IMR-90 (cell line): ENCODE measurements at regions not wholly inside any gene's neighbourhood (a gene's known extent, or its start where the extent isn't known, plus 50 kb on each side); places are given as distances from the start of the nearest gene placed in this dataset.

Experiments used
- ATAC-seq: fragments of 200-7000 bp; cut with Tn5 transposase; 2 replicates; pipeline ENCODE4 v1.9.1; 2020; ENCODE audit warnings: low read depth, mild to moderate bottlenecking, moderate library complexity
- BruUV-seq: library from RNA; stranded (reverse); fragments of 400-500 nt; replicated peaks from 2 replicates; lab custom pipeline; 2021; lab: Mats Ljungman, UMichigan
- CTCF ChIA-PET: fragments of 300-600 bp; formaldehyde crosslinking; extraction: SDS; loops from one replicate; lab custom pipeline; 2021; ENCODE audit warnings: antibody characterized with exemption; lab: Yijun Ruan, JAX
- POLR2A ChIA-PET: fragments of 300-600 bp; sonication (Branson Sonifier 250); formaldehyde crosslinking; loops from one replicate; lab custom pipeline; 2022; ENCODE audit warnings: antibody characterized with exemption; ENCODE audit not compliant: unreplicated experiment; lab: Charles Lee
- DNase-seq: peaks from one replicate; pipeline ENCODE4 v3.0.0; 2013
- H2AFZ ChIP-seq: replicated peaks from 2 replicates; pipeline ENCODE3; 2013; ENCODE audit warnings: low read length, mild to moderate bottlenecking; ENCODE audit not compliant: poor library complexity
- H2AK5ac ChIP-seq: 2 replicates; pipeline ENCODE4 v1.6.1; 2013; ENCODE audit warnings: low read depth, low read length, inconsistent platforms
- H2AK9ac ChIP-seq: replicated peaks from 2 replicates; pipeline ENCODE3; 2013; ENCODE audit warnings: mild to moderate bottlenecking, low read depth, low read length, moderate library complexity; ENCODE audit not compliant: poor library complexity
- H2BK120ac ChIP-seq: 2 replicates; pipeline ENCODE4 v1.6.1; 2013; ENCODE audit warnings: low read depth, low read length, inconsistent platforms
- H2BK15ac ChIP-seq: 3 replicates; pipeline ENCODE4 v1.6.1; 2013; ENCODE audit warnings: low read depth, low read length, inconsistent platforms
- H2BK20ac ChIP-seq: 2 replicates; pipeline ENCODE4 v1.6.1; 2013; ENCODE audit warnings: low read depth, mild to moderate bottlenecking, inconsistent platforms, low read length, moderate library complexity
- H2BK5ac ChIP-seq: 2 replicates; pipeline ENCODE4 v1.6.1; 2013; ENCODE audit warnings: mild to moderate bottlenecking, low read depth, low read length, inconsistent platforms; ENCODE audit not compliant: poor library complexity, severe bottlenecking
- H3K14ac ChIP-seq: replicated peaks from 2 replicates; pipeline ENCODE4 v1.6.1; 2013; ENCODE audit warnings: low read depth, low read length, inconsistent platforms
- H3K18ac ChIP-seq: 2 replicates; pipeline ENCODE4 v1.6.1; 2013; ENCODE audit warnings: low read depth, low read length, control low read depth
- H3K23ac ChIP-seq: 2 replicates; pipeline ENCODE4 v1.6.1; 2013; ENCODE audit warnings: low read depth, low read length, inconsistent platforms
- H3K27ac ChIP-seq: 2 replicates; pipeline ENCODE4 v1.5.1; 2013; ENCODE audit warnings: mild to moderate bottlenecking, control low read depth, low read length; ENCODE audit not compliant: insufficient read depth
- H3K27me3 ChIP-seq: 2 replicates; pipeline ENCODE4 v1.6.1; 2013; ENCODE audit warnings: low read length; ENCODE audit not compliant: control insufficient read depth, insufficient read depth
- H3K36me3 ChIP-seq: 2 replicates; pipeline ENCODE4 v1.6.1; 2013; ENCODE audit warnings: low read length, mixed read lengths; ENCODE audit not compliant: control insufficient read depth, insufficient read depth
- H3K4ac ChIP-seq: 2 replicates; pipeline ENCODE4 v1.6.1; 2013; ENCODE audit warnings: low read depth, low read length, inconsistent platforms
- H3K4me1 ChIP-seq: 2 replicates; pipeline ENCODE4 v1.6.1; 2013; ENCODE audit warnings: low read length, mixed read lengths; ENCODE audit not compliant: control insufficient read depth, insufficient read depth
- H3K4me2 ChIP-seq: 2 replicates; pipeline ENCODE4 v1.6.1; 2013; ENCODE audit warnings: low read depth, mild to moderate bottlenecking, control low read depth, low read length, moderate library complexity
- H3K4me3 ChIP-seq: 2 replicates; pipeline ENCODE4 v1.5.1; 2013; ENCODE audit warnings: low read depth, mild to moderate bottlenecking, control low read depth, low read length, moderate library complexity; ENCODE audit not compliant: insufficient read depth
- H3K56ac ChIP-seq: 2 replicates; pipeline ENCODE4 v1.6.1; 2013; ENCODE audit warnings: low read length, inconsistent platforms; ENCODE audit not compliant: insufficient read depth; ENCODE audit errors: extremely low read depth
- H3K79me1 ChIP-seq, 2 experiments: 2 replicates each; pipeline ENCODE4 v1.6.1; 2013; ENCODE audit warnings: low read length in 2 of 2, inconsistent platforms in 1 of 2, low read depth in 1 of 2
- H3K9ac ChIP-seq: 2 replicates; pipeline ENCODE4 v1.6.1; 2013; ENCODE audit warnings: low read depth, low read length, control low read depth
- H3K9me1 ChIP-seq: 2 replicates; pipeline ENCODE4 v1.6.1; 2013; ENCODE audit warnings: low read length, inconsistent platforms; ENCODE audit not compliant: insufficient read depth
- H3K9me3 ChIP-seq: 2 replicates; pipeline ENCODE4 v1.6.1; 2013; ENCODE audit warnings: low read length; ENCODE audit not compliant: control insufficient read depth, insufficient read depth
- H4K20me1 ChIP-seq: 2 replicates; pipeline ENCODE4 v1.6.1; 2013; ENCODE audit warnings: low read length, inconsistent platforms; ENCODE audit not compliant: insufficient read depth
- H4K5ac ChIP-seq: 2 replicates; pipeline ENCODE4 v1.6.1; 2013; ENCODE audit warnings: mild to moderate bottlenecking, low read depth, low read length, control low read depth
- H4K8ac ChIP-seq, 2 experiments: 2 replicates each; pipeline ENCODE4 v1.6.1; 2013; ENCODE audit warnings: low read depth in 2 of 2, low read length in 2 of 2, control low read depth in 1 of 2, inconsistent platforms in 1 of 2
- H4K91ac ChIP-seq: 2 replicates; pipeline ENCODE4 v1.6.1; 2013; ENCODE audit warnings: low read depth, low read length, inconsistent platforms; ENCODE audit not compliant: insufficient read depth
- BHLHE40 ChIP-seq: fragments of 150-350 bp; IDR thresholded peaks from 2 replicates; pipeline ENCODE4 v1.6.1; 2016; ENCODE audit warnings: mild to moderate bottlenecking, low read depth, low read length
- CEBPB ChIP-seq: IDR thresholded peaks from 2 replicates; pipeline ENCODE4 v1.6.1; 2012; ENCODE audit warnings: low read depth, low read length, improper control_type of control experiment
- CHD1 ChIP-seq: IDR thresholded peaks from 2 replicates; pipeline ENCODE4 v1.6.1; 2012; ENCODE audit warnings: low read depth, low read length, improper control_type of control experiment
- FOS ChIP-seq: fragments of 150-350 bp; IDR thresholded peaks from 2 replicates; pipeline ENCODE4 v1.6.1; 2016; ENCODE audit warnings: low read depth, low read length
- MAFK ChIP-seq: IDR thresholded peaks from 2 replicates; pipeline ENCODE4 v1.6.1; 2012; ENCODE audit warnings: low read depth, low read length, improper control_type of control experiment
- MAZ ChIP-seq: IDR thresholded peaks from 2 replicates; pipeline ENCODE4 v1.6.1; 2012; ENCODE audit warnings: low read depth, mild to moderate bottlenecking, low read length, improper control_type of control experiment, moderate library complexity, borderline replicate concordance
- MXI1 ChIP-seq: IDR thresholded peaks from 2 replicates; pipeline ENCODE4 v1.6.1; 2012; ENCODE audit warnings: low read depth, mild to moderate bottlenecking, low read length, moderate library complexity, borderline replicate concordance
- NFE2L2 ChIP-seq: fragments of 150-350 bp; IDR thresholded peaks from 2 replicates; pipeline ENCODE4 v1.6.1; 2016; ENCODE audit warnings: low read depth, mild to moderate bottlenecking, low read length
- POLR2A ChIP-seq: IDR thresholded peaks from 2 replicates; pipeline ENCODE4 v1.6.1; 2012; ENCODE audit warnings: mild to moderate bottlenecking, low read depth, low read length
- RAD21 ChIP-seq: IDR thresholded peaks from 2 replicates; pipeline ENCODE4 v1.6.1; 2012; ENCODE audit warnings: low read length, improper control_type of control experiment
- RCOR1 ChIP-seq: IDR thresholded peaks from 2 replicates; pipeline ENCODE4 v1.6.1; 2012; ENCODE audit warnings: mild to moderate bottlenecking, low read length, improper control_type of control experiment; ENCODE audit not compliant: insufficient replicate concordance
- RFX5 ChIP-seq: IDR thresholded peaks from 2 replicates; pipeline ENCODE4 v1.8.0; 2012; ENCODE audit warnings: low read depth, mild to moderate bottlenecking, low read length, moderate library complexity
- SMC3 ChIP-seq: fragments of 150-350 bp; IDR thresholded peaks from 2 replicates; pipeline ENCODE4 v1.6.1; 2016; ENCODE audit warnings: low read depth, mild to moderate bottlenecking, antibody characterized with exemption, low read length, moderate library complexity
- WGBS, 2 experiments: methylation state at CpG; one replicate each; pipeline versions ENCODE4 v1.1.5 to v1.1.7; 2013; ENCODE audit warnings: missing lambda C conversion rate in 2 of 2; ENCODE audit not compliant: insufficient read length in 1 of 2; ENCODE audit errors: extremely low coverage in 2 of 2; 5-methylcytosine and 5-hydroxymethylcytosine counted together
- dilution Hi-C: fragments of 300-500 bp; cut with HindIII; formaldehyde crosslinking; loops from one replicate; pipeline ENCODE4 v1.14.3; 2018; ENCODE audit warnings: low sequenced_read_pairs; ENCODE audit not compliant: unreplicated experiment
- in situ Hi-C: fragments of 300-500 bp; cut with MboI; formaldehyde crosslinking; loops from 3 replicates; pipeline ENCODE4 v1.14.3; 2019; ENCODE audit warnings: low sequenced_read_pairs, inconsistent platforms, mixed read lengths
- intact Hi-C: fragments of 100-400 bp; cut with micrococcal nuclease; formaldehyde crosslinking; loops from 2 replicates; pipeline ENCODE4 v1.10.0; 2022
- TF ChIP-seq, protein P1 (sequence below): fragments of 150-350 bp; IDR thresholded peaks from 2 replicates; pipeline ENCODE4 v1.6.1; 2016; ENCODE audit warnings: low read depth, mild to moderate bottlenecking, low read length, moderate library complexity, borderline replicate concordance
- TF ChIP-seq, protein P2 (sequence below): conservative IDR thresholded peaks from 2 replicates; pipeline ENCODE4 v1.5.1; 2012; ENCODE audit warnings: mild to moderate bottlenecking, low read depth, low read length, improper control_type of control experiment
- TF ChIP-seq, protein P3 (sequence below): fragments of 150-350 bp; IDR thresholded peaks from 2 replicates; pipeline ENCODE4 v1.6.1; 2017; ENCODE audit warnings: mild to moderate bottlenecking, antibody characterized with exemption, low read length, low read depth

DNA sequence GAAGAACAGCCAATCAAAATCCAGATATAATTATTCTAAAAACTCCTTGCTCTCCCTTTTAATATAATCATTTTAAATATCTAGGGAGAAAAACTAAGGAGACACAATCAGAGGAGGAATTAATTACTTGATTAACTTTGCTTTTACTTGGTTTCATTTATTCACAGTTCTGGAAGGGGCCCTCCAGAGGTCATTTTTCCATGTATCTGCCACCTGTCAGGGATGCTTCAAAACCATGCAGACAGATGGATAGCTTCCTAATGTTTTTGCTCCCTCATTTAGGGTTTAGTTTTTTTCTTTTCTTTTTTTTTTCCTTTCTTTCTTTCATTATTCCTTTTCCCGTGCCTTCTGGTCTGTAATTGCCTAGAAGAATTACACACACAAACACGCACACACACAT, 438.1 kb upstream of the ARPP21 start:
- H4K20me1 ChIP-seq = no peaks in the 10 kb centered on the region
- in situ Hi-C loops = no loop called here
- H2AK9ac ChIP-seq = no peak overlapping the region
- TF ChIP-seq NFE2L2 = no peak
- TF ChIP-seq CEBPB = no peak
- TF ChIP-seq POLR2A = no peak
- no peak for TF ChIP-seq CHD1
- no peak for TF ChIP-seq RAD21
- TF ChIP-seq, protein P1, sequence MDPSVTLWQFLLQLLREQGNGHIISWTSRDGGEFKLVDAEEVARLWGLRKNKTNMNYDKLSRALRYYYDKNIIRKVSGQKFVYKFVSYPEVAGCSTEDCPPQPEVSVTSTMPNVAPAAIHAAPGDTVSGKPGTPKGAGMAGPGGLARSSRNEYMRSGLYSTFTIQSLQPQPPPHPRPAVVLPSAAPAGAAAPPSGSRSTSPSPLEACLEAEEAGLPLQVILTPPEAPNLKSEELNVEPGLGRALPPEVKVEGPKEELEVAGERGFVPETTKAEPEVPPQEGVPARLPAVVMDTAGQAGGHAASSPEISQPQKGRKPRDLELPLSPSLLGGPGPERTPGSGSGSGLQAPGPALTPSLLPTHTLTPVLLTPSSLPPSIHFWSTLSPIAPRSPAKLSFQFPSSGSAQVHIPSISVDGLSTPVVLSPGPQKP = no peak
- TF ChIP-seq SMC3 = no peak
- TF ChIP-seq, protein P2, sequence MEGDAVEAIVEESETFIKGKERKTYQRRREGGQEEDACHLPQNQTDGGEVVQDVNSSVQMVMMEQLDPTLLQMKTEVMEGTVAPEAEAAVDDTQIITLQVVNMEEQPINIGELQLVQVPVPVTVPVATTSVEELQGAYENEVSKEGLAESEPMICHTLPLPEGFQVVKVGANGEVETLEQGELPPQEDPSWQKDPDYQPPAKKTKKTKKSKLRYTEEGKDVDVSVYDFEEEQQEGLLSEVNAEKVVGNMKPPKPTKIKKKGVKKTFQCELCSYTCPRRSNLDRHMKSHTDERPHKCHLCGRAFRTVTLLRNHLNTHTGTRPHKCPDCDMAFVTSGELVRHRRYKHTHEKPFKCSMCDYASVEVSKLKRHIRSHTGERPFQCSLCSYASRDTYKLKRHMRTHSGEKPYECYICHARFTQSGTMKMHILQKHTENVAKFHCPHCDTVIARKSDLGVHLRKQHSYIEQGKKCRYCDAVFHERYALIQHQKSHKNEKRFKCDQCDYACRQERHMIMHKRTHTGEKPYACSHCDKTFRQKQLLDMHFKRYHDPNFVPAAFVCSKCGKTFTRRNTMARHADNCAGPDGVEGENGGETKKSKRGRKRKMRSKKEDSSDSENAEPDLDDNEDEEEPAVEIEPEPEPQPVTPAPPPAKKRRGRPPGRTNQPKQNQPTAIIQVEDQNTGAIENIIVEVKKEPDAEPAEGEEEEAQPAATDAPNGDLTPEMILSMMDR = no peak
- TF ChIP-seq, protein P3, sequence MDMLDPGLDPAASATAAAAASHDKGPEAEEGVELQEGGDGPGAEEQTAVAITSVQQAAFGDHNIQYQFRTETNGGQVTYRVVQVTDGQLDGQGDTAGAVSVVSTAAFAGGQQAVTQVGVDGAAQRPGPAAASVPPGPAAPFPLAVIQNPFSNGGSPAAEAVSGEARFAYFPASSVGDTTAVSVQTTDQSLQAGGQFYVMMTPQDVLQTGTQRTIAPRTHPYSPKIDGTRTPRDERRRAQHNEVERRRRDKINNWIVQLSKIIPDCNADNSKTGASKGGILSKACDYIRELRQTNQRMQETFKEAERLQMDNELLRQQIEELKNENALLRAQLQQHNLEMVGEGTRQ = no peak
- no peak for TF ChIP-seq BHLHE40
- TF ChIP-seq MXI1 = no peak
- no peak for TF ChIP-seq RFX5
- no peak for TF ChIP-seq MAZ
- TF ChIP-seq MAFK = no peak
- no peak for TF ChIP-seq RCOR1
- no peak for TF ChIP-seq FOS
- intact Hi-C loops = no loop called here
- H3K23ac ChIP-seq = no peak overlapping the region
- H3K9me1 ChIP-seq = no peaks in the 10 kb centered on the region
- no peak overlapping the region for H2BK15ac ChIP-seq
- BruUV-seq = no TSS peak
- no peaks in the 10 kb centered on the region for H3K27me3 ChIP-seq
- DNase-seq = no peak
- ATAC-seq = no peak
- no peak overlapping the region for H3K4me2 ChIP-seq
- dilution Hi-C loops = no loop called here
- H2BK5ac ChIP-seq = no peak overlapping the region
- H2BK20ac ChIP-seq = no peak overlapping the region
- POLR2A ChIA-PET = no interaction called here
- H4K5ac ChIP-seq = no peak overlapping the region
- no peak overlapping the region for H3K9ac ChIP-seq
- no peak overlapping the region for H3K56ac ChIP-seq
- no peak overlapping the region for H4K91ac ChIP-seq
- no peak overlapping the region for H3K4me3 ChIP-seq
- H3K36me3 ChIP-seq = no peaks in the 10 kb centered on the region
- H3K79me1 ChIP-seq = no peaks in the 10 kb centered on the region
- H3K27ac ChIP-seq = no peak overlapping the region
- H3K14ac ChIP-seq = no peak overlapping the region
- no peak overlapping the region for H2AK5ac ChIP-seq
- CTCF ChIA-PET = no interaction called here
- no peak overlapping the region for H3K4ac ChIP-seq
- no CpG with 5 or more reads among the region's 2 CpGs for WGBS, 2 experiments
- no peaks in the 10 kb centered on the region for H3K4me1 ChIP-seq
- H3K18ac ChIP-seq = no peak overlapping the region
- peaks cover 12% of the 10 kb centered on the region for H3K9me3 ChIP-seq
- H4K8ac ChIP-seq = no peak overlapping the region
- no peak overlapping the region for H2AFZ ChIP-seq
- H2BK120ac ChIP-seq = no peak overlapping the region
